GM12892 (cell line): ENCODE measurements at regions not wholly inside any gene's neighbourhood (a gene's known extent, or its start where the extent isn't known, plus 50 kb on each side); places are given as distances from the start of the nearest gene placed in this dataset.

Source experiments
- POLR2A ChIP-seq: IDR thresholded peaks from 2 replicates; pipeline ENCODE4 v1.6.1; 2011; ENCODE audit warnings: low read depth, low read length, control low read depth
- POLR2AphosphoS5 ChIP-seq: IDR thresholded peaks from 2 replicates; pipeline ENCODE4 v1.6.1; 2011; ENCODE audit warnings: low read depth, low read length, control low read depth

DNA sequence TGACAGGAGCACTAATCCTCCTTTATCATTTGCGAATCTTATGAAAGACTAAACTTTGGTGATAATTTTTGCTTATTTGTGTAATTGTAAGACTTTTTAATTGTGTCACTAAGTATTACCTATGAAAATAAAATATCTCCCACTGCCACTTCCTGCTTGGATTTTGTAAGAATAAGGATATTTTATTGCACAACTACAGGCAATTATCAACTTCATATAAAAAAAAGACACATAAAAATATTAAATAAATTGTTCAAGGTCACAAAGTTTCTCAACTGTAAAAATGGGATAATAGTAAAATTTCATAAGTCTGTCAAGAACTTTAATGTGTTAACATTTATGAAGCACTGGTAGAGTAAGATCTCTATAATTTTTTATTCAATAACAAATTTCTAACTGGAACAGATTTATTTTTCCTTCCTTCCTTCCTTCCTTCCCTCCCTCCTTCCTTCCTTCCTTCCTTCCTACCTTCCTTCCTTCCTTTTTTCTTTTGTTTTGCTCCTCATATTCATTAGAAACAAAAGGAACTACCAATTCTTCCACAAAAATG is 527.6 kb upstream of the FAM47C start:
- TF ChIP-seq POLR2AphosphoS5 (no peak), POLR2A (no peak)
